Sciatic nerve (tissue), 2 donors: ENCODE measurements at regions not wholly inside any gene's neighbourhood (a gene's known extent, or its start where the extent isn't known, plus 50 kb on each side); places are given as distances from the start of the nearest gene placed in this dataset.
"Not testable (repeated sequence)": the region's sequence is repeated elsewhere in the genome, so short reads cannot be mapped to it uniquely, and the experiment has no call there.

ENCODE experiments used
- ATAC-seq: fragments of 200-7000 bp; cut with Tn5 transposase; one replicate; pipeline ENCODE4 v1.9.1; 2020; ENCODE audit warnings: mild to moderate bottlenecking, moderate library complexity
- DNase-seq: peaks from one replicate; pipeline ENCODE4 v3.0.0-alpha.2; 2020; ENCODE audit warnings: low spot score
- intact Hi-C: fragments of 100-400 bp; cut with DNase I; formaldehyde crosslinking; loops from one replicate; pipeline ENCODE4 v1.14.2; 2022
- donor health status: DM: no; HTN: no; CAD: no.
- donor health status: DM: no; HTN: no; CAD: no.

GRCh38 chr14:43669355-43669754 is 837.7 kb downstream of the FSCB start:
- intact Hi-C loops: no loop called here
- no peak for ATAC-seq

GRCh38 chr14:43665570-43666267 is 841.4 kb downstream of the FSCB start:
- DNase-seq: no peak
- ATAC-seq: peak; percentile 24
- intact Hi-C loops: no loop called here

More at GRCh38 chr14:43669355-43669754, 837.7 kb downstream of the FSCB start:
- no peak for DNase-seq

- intact Hi-C loops, DNase-seq, ATAC-seq: not testable (repeated sequence)
Measured at GRCh38 chr14:43655194-43655593, 851.9 kb downstream of the FSCB start.

- intact Hi-C loops: no loop called here
- ATAC-seq (no peak), DNase-seq (no peak)
Measured at GRCh38 chr14:43651896-43652295, 855.2 kb downstream of the FSCB start.

- intact Hi-C loops: no loop called here
- DNase-seq (no peak), ATAC-seq (no peak)
Measured at GRCh38 chr14:43651185-43651787, 855.8 kb downstream of the FSCB start.

- intact Hi-C loops: no loop called here
- DNase-seq (no peak), ATAC-seq (no peak)
Measured at GRCh38 chr14:43649508-43649907, 857.6 kb downstream of the FSCB start.

GRCh38 chr14:43647302-43647701 is 859.8 kb downstream of the FSCB start:
- intact Hi-C loops: no loop called here
- ATAC-seq (no peak), DNase-seq (no peak)

- ATAC-seq: no peak
- DNase-seq: no peak
- intact Hi-C loops: no loop called here
Measured at GRCh38 chr14:43640718-43641267, 866.3 kb downstream of the FSCB start.

- DNase-seq: no peak
- no peak for ATAC-seq
- intact Hi-C loops: no loop called here
Measured at GRCh38 chr14:43625294-43625693, 881.8 kb downstream of the FSCB start.

- ATAC-seq: no peak
- DNase-seq: no peak
- intact Hi-C loops: no loop called here
Measured at GRCh38 chr14:43621282-43621681, 885.8 kb downstream of the FSCB start.

GRCh38 chr14:43595096-43595772 is 911.8 kb downstream of the FSCB start:
- no peak for ATAC-seq
- no peak for DNase-seq
- intact Hi-C loops: no loop called here

- intact Hi-C loops: no loop called here
- DNase-seq (no peak), ATAC-seq (no peak)
Measured at GRCh38 chr14:43591776-43592175, 915.3 kb downstream of the FSCB start.

- intact Hi-C loops: no loop called here
- DNase-seq (no peak), ATAC-seq (no peak)
Measured at GRCh38 chr14:43587183-43587582, 919.9 kb downstream of the FSCB start.

- intact Hi-C loops: no loop called here
- ATAC-seq (no peak), DNase-seq (no peak)
Measured at GRCh38 chr14:43579671-43580070, 927.4 kb downstream of the FSCB start.

GRCh38 chr14:43568022-43568421 is 939.1 kb downstream of the FSCB start:
- no peak for DNase-seq
- intact Hi-C loops: no loop called here
- no peak for ATAC-seq

GRCh38 chr14:43548368-43548767 is 958.7 kb downstream of the FSCB start:
- ATAC-seq (no peak), DNase-seq (no peak)
- intact Hi-C loops: no loop called here

GRCh38 chr14:43547596-43547995 is 959.5 kb downstream of the FSCB start:
- DNase-seq, ATAC-seq, intact Hi-C loops: not testable (repeated sequence)

GRCh38 chr14:43541356-43541755 is 965.7 kb downstream of the FSCB start:
- ATAC-seq (no peak), DNase-seq (no peak)
- intact Hi-C loops: no loop called here

- intact Hi-C loops: no loop called here
- ATAC-seq (no peak), DNase-seq (no peak)
Measured at GRCh38 chr14:43540948-43541347, 966.1 kb downstream of the FSCB start.

- peak; percentile 71 for ATAC-seq
- DNase-seq: no peak
Measured at GRCh38 chr14:43539210-43539609, 967.9 kb downstream of the FSCB start.

More at GRCh38 chr14:43539210-43539609, 967.9 kb downstream of the FSCB start:
- intact Hi-C loops: no loop called here
